ENCODE measurements at regions not wholly inside any gene's neighbourhood (a gene's known extent, or its start where the extent isn't known, plus 50 kb on each side); places are given as distances from the start of the nearest gene placed in this dataset.
"Not testable (repeated sequence)": the region's sequence is repeated elsewhere in the genome, so short reads cannot be mapped to it uniquely, and the experiment has no call there.

DNA sequence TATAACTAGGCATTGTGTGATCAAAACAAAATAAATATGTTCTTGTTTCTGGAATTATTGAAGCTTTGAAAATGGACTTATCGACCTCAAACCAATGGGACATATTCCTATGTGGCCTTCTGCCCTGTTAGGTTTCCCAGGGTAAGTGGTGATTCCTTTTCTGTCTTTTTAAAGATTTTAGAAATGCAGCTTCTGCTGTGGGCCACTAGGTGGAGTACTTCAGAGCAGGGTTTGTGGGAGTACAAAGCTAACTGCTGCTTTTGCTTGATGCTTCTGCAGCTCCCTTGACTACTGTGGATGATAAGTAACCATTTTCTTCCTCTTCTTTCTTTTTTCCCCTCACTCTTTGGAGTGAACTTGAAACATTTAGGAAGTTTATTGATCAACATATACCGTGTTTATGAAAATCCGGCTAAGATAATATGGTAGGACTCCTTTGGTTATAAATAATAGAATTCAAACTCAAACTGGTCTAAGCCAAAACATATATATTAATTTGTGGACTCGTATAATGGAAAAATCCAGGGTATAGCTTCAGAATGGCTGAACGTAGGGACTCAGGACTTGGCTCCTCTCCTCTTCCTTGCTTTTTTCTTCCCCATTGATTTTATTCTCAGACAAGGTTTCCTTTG lies 1737.7 kb upstream of the DEFB115 start:
- TF ChIP-seq, protein P1, sequence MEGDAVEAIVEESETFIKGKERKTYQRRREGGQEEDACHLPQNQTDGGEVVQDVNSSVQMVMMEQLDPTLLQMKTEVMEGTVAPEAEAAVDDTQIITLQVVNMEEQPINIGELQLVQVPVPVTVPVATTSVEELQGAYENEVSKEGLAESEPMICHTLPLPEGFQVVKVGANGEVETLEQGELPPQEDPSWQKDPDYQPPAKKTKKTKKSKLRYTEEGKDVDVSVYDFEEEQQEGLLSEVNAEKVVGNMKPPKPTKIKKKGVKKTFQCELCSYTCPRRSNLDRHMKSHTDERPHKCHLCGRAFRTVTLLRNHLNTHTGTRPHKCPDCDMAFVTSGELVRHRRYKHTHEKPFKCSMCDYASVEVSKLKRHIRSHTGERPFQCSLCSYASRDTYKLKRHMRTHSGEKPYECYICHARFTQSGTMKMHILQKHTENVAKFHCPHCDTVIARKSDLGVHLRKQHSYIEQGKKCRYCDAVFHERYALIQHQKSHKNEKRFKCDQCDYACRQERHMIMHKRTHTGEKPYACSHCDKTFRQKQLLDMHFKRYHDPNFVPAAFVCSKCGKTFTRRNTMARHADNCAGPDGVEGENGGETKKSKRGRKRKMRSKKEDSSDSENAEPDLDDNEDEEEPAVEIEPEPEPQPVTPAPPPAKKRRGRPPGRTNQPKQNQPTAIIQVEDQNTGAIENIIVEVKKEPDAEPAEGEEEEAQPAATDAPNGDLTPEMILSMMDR (conservative IDR thresholded peaks at IDR 0.05; ENCODE audit: low read length), result peak; percentile 51
- TF ChIP-seq EZH2phosphoT487 (IDR thresholded peaks at IDR 0.05; ENCODE audit: borderline replicate concordance), result not testable (repeated sequence)
